Keratinocyte (primary cell): ENCODE measurements at regions not wholly inside any gene's neighbourhood (a gene's known extent, or its start where the extent isn't known, plus 50 kb on each side); places are given as distances from the start of the nearest gene placed in this dataset.

Source experiments
- DNase-seq: peaks from one replicate; pipeline ENCODE4 v3.0.0-alpha.2; 2011; ENCODE audit warnings: low read depth, missing footprints, low spot score
- FAIRE-seq: peaks from 2 replicates; lab custom pipeline; 2011; peaks lifted over from hg19 to GRCh38; lab: Jason Lieb, UNC
- H2AFZ ChIP-seq: 2 replicates; pipeline ENCODE4 v1.6.0; 2012; ENCODE audit warnings: low read length, control low read depth, inconsistent platforms; ENCODE audit not compliant: control insufficient read depth
- H3K27ac ChIP-seq: 2 replicates; pipeline ENCODE4 v1.5.1; 2011; ENCODE audit warnings: low read length; ENCODE audit not compliant: control insufficient read depth, insufficient read depth
- H3K27me3 ChIP-seq: 3 replicates; pipeline ENCODE4 v1.6.0; 2011; ENCODE audit warnings: low read length; ENCODE audit not compliant: control insufficient read depth, insufficient read depth; ENCODE audit errors: extremely low read depth
- H3K36me3 ChIP-seq, 2 experiments: 2 replicates in 1 of 2; 3 replicates in 1 of 2; pipeline ENCODE4 v1.5.1; 2011; ENCODE audit warnings: low read length in 2 of 2, mild to moderate bottlenecking in 1 of 2; ENCODE audit not compliant: control insufficient read depth in 2 of 2, insufficient read depth in 2 of 2; ENCODE audit errors: extremely low read depth in 1 of 2
- H3K4me1 ChIP-seq: 3 replicates; pipeline ENCODE4 v1.5.1; 2011; ENCODE audit warnings: low read length; ENCODE audit not compliant: control insufficient read depth, insufficient read depth; ENCODE audit errors: extremely low read depth
- H3K4me2 ChIP-seq: 3 replicates; pipeline ENCODE4 v1.6.0; 2011; ENCODE audit warnings: low read depth, low read length; ENCODE audit not compliant: control insufficient read depth, insufficient read depth; ENCODE audit errors: extremely low read depth
- H3K4me3 ChIP-seq, 3 experiments: fragments of 200-600 bp in 1 of 3; sonication (generic) in 1 of 3; 2 replicates in 2 of 3; 3 replicates in 1 of 3; pipeline ENCODE4 v1.5.1; 2011 to 2016; ENCODE audit warnings: low read length in 3 of 3, mild to moderate bottlenecking in 3 of 3, control low read depth in 2 of 3, inconsistent platforms in 1 of 3, low read depth in 1 of 3, mixed read lengths in 1 of 3, mixed run types in 1 of 3, moderate library complexity in 1 of 3; ENCODE audit not compliant: control insufficient read depth in 2 of 3, insufficient read depth in 2 of 3; ENCODE audit errors: extremely low read depth in 1 of 3
- H3K79me2 ChIP-seq: 2 replicates; pipeline ENCODE4 v1.6.0; 2012; ENCODE audit warnings: low read length; ENCODE audit not compliant: control insufficient read depth, insufficient read depth
- H3K9ac ChIP-seq: 3 replicates; pipeline ENCODE4 v1.6.0; 2011; ENCODE audit warnings: low read length; ENCODE audit not compliant: control insufficient read depth, insufficient read depth; ENCODE audit errors: extremely low read depth
- H3K9me1 ChIP-seq: 3 replicates; pipeline ENCODE4 v1.6.0; 2011; ENCODE audit warnings: low read length; ENCODE audit not compliant: control insufficient read depth, insufficient read depth; ENCODE audit errors: extremely low read depth
- H3K9me3 ChIP-seq: 2 replicates; pipeline ENCODE4 v1.5.1; 2012; ENCODE audit warnings: low read depth, low read length; ENCODE audit not compliant: control insufficient read depth
- H4K20me1 ChIP-seq: 3 replicates; pipeline ENCODE4 v1.6.0; 2011; ENCODE audit warnings: low read length; ENCODE audit not compliant: control insufficient read depth, insufficient read depth; ENCODE audit errors: extremely low read depth
- EZH2 ChIP-seq: IDR thresholded peaks from one replicate; pipeline ENCODE4 v1.6.1; 2012; ENCODE audit warnings: inconsistent platforms, mild to moderate bottlenecking, low read length, moderate library complexity
- dilution Hi-C: fragments of 300-500 bp; cut with MboI; formaldehyde crosslinking; loops from one replicate; pipeline ENCODE4 v1.7.0; 2020; ENCODE audit warnings: low sequenced_read_pairs; ENCODE audit not compliant: extremely low pct_ligation_motif_present
- TF ChIP-seq, protein P1 (sequence below), 3 experiments: IDR thresholded peaks in 1 of 3; conservative IDR thresholded peaks in 1 of 3; optimal IDR thresholded peaks in 1 of 3; 2 replicates in 2 of 3; 3 replicates in 1 of 3; pipeline versions ENCODE3 to v1.5.1; 2011; ENCODE audit warnings: low read length in 3 of 3, mild to moderate bottlenecking in 3 of 3, moderate library complexity in 2 of 3, control low read depth in 1 of 3, inconsistent platforms in 1 of 3; ENCODE audit not compliant: insufficient read depth in 2 of 3; ENCODE audit errors: extremely low read depth in 1 of 3

DNA sequence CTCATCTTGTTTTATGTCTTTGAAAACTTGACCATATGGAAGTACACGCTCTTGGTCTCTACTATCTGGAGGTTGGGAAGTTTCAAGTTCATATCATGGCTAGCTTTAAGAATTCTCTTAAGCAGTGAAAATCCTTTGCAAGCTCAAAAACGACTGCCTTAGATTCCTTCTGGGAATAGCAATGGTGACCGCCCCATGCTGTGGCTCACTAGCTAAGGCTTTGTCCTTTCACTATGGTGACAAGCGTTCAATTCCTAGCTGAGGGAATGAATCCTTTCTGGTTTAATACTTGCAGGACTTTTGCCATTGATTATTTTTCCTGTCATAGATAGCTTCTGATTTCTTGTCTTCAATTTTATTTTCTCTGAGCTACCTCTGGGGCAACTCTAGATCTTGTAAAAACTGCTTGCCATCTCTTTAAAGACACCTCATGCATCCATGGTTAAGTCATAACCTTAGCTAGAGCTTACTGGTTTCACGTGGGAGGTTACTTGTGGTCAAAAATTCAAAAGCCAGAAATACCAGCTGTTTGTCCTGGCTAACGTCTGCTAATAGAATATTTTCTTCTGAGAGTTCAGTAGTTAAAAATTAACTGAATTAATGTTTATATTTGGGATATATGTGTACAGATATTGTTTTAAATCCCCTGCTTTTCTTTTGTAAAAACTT lies 673.4 kb upstream of the CBLB start:
- Histone ChIP-seq H3K4me2 (no peak overlapping the region), H3K27me3 (no peaks in the 10 kb centered on the region), H3K9me3 (no peaks in the 10 kb centered on the region), H3K9ac (no peak overlapping the region), H3K27ac (no peak overlapping the region), H2AFZ (no peak overlapping the region), H3K36me3 (no peaks in the 10 kb centered on the region), H3K9me1 (no peaks in the 10 kb centered on the region), H3K4me1 (no peaks in the 10 kb centered on the region), H3K4me3 (no peak overlapping the region), H4K20me1 (no peaks in the 10 kb centered on the region), H3K79me2 (no peaks in the 10 kb centered on the region)
- dilution Hi-C loops = no loop called here
- DNase-seq (no peak), FAIRE-seq (no peak)
- TF ChIP-seq EZH2 = no peak
- TF ChIP-seq, protein P1, sequence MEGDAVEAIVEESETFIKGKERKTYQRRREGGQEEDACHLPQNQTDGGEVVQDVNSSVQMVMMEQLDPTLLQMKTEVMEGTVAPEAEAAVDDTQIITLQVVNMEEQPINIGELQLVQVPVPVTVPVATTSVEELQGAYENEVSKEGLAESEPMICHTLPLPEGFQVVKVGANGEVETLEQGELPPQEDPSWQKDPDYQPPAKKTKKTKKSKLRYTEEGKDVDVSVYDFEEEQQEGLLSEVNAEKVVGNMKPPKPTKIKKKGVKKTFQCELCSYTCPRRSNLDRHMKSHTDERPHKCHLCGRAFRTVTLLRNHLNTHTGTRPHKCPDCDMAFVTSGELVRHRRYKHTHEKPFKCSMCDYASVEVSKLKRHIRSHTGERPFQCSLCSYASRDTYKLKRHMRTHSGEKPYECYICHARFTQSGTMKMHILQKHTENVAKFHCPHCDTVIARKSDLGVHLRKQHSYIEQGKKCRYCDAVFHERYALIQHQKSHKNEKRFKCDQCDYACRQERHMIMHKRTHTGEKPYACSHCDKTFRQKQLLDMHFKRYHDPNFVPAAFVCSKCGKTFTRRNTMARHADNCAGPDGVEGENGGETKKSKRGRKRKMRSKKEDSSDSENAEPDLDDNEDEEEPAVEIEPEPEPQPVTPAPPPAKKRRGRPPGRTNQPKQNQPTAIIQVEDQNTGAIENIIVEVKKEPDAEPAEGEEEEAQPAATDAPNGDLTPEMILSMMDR (optimal IDR thresholded peaks at IDR 0.05 in 1 of 3, IDR thresholded peaks at IDR 0.05 in 1 of 3, conservative IDR thresholded peaks at IDR 0.05 in 1 of 3; ENCODE audit: extremely low read depth in 1 of 3, insufficient read depth in 2 of 3, low read length in 3 of 3) = no peak

DNA sequence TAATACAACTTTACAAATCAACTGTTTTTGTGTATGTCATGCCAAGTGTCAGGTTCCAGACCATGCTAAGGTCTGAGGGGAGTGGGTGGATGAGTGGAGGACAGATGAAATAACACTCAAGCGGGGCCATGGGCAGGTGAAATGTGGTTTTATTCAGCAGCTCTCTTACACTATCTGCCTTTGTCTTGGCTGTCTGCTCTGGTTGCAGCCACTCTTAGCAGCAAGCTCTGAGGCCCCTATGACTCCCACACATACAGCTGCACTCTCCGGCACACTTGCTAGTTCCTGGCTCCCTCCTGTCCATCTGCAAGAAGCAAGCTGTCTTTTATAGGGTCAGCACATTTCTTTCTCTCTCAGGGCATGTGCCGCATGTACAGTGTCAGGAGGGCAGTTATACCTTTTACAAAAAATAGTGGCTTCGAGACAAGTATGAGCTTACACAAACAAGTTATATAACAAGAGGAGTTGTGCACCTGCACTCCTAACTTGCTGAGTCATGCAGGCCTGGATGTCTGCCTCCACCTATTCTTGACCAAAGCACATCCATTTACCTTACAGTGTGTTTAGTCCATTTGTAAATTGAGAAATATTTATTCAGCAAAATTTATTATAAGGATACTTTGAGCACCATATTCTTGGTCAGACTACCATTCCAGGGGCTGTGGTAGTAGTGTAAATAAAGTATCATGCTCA lies 683.7 kb upstream of the CBLB start:
- dilution Hi-C loops = no loop called here
- no peak for FAIRE-seq
- H3K27ac ChIP-seq = no peak overlapping the region

More for the DNA sequence above, 683.7 kb upstream of the CBLB start:
- H3K27me3 ChIP-seq = no peaks in the 10 kb centered on the region
- H3K4me3 ChIP-seq = no peak overlapping the region
- TF ChIP-seq, protein P1 (optimal IDR thresholded peaks at IDR 0.05 in 1 of 3, IDR thresholded peaks at IDR 0.05 in 1 of 3, conservative IDR thresholded peaks at IDR 0.05 in 1 of 3; ENCODE audit: extremely low read depth in 1 of 3, insufficient read depth in 2 of 3, low read length in 3 of 3) = no peak
- no peak for TF ChIP-seq EZH2
- H3K36me3 ChIP-seq = no peaks in the 10 kb centered on the region
- H3K9ac ChIP-seq = no peak overlapping the region
- no peak for DNase-seq
- no peaks in the 10 kb centered on the region for H4K20me1 ChIP-seq
- no peak overlapping the region for H2AFZ ChIP-seq
- H3K4me2 ChIP-seq = no peak overlapping the region
- no peaks in the 10 kb centered on the region for H3K4me1 ChIP-seq
- no peaks in the 10 kb centered on the region for H3K79me2 ChIP-seq
- no peaks in the 10 kb centered on the region for H3K9me3 ChIP-seq
- no peaks in the 10 kb centered on the region for H3K9me1 ChIP-seq
